ENCODE measurements at regions not wholly inside any gene's neighbourhood (a gene's known extent, or its start where the extent isn't known, plus 50 kb on each side); places are given as distances from the start of the nearest gene placed in this dataset.

DNA sequence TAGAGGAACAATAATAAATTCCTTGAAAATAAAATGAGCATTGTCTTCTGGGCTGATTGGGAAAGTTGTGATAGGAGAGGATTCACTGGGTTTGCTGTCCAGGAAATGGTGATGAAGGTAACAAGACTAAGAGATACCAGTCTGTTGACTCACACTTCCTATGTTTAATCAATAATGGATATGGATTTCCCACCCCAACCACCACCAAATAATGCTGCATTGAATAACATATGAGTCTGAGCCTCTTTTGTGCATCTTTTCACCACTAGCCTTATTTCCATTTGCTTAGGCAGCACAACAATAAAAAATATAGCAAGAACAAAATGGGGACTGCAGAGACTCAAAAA, 120.2 kb upstream of the NFIB start:
- ATAC-seq: no peak
- DNase-seq (ENCODE audit: low spot score in 2 of 2): no peak
- no peak overlapping the region for H3K4me3 Mint-ChIP-seq

DNA sequence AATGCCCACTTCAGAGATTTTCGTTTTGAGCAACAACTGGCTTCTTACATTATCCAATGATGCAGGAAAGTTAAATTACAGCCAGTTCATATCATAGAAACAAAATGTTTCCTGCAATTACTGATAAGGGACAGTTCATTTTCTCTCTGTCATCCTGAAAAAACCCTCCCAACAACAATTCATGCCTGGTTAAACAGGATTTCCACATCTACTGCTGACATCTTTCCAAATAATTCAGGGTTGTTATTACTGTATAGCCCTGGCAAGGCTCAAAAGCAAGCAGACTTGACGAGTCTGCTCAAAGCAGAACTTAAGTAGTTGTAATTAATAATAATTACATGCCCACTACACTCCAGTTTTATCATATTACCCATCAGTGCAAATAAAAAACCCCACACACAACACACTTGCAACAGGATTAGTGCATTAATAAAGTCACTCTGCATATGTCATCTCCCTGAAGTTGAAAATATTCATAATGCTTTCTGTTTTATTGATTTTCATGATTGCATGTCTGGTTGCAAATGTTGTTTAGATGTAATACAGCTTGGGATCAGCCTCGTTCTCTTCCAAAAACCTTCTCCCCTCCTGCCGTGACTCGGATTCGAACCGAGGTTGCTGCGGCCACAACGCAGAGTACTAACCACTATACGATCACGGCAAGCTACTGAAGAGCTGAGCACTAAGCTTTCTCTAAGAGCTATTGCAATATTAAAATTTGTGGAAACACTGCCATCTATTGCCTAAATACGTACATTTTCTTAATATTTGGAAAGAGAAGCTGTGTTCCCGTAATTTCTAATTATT, 119.6 kb upstream of the NFIB start:
- no peak overlapping the region for H3K27ac Mint-ChIP-seq
- ATAC-seq: no peak
- H3K4me1 Mint-ChIP-seq: peaks cover 5% of the 10 kb centered on the region
- no peaks in the 10 kb centered on the region for H3K9me3 Mint-ChIP-seq
- no peak overlapping the region for H3K4me3 Mint-ChIP-seq
- DNase-seq (ENCODE audit: low spot score in 2 of 2): no peak
- no peaks in the 10 kb centered on the region for H3K36me3 Mint-ChIP-seq

More for the DNA sequence above, 120.2 kb upstream of the NFIB start:
- no peak overlapping the region for H3K27ac Mint-ChIP-seq
- no peaks in the 10 kb centered on the region for H3K36me3 Mint-ChIP-seq
- no peaks in the 10 kb centered on the region for H3K9me3 Mint-ChIP-seq
- H3K4me1 Mint-ChIP-seq: no peaks in the 10 kb centered on the region

DNA sequence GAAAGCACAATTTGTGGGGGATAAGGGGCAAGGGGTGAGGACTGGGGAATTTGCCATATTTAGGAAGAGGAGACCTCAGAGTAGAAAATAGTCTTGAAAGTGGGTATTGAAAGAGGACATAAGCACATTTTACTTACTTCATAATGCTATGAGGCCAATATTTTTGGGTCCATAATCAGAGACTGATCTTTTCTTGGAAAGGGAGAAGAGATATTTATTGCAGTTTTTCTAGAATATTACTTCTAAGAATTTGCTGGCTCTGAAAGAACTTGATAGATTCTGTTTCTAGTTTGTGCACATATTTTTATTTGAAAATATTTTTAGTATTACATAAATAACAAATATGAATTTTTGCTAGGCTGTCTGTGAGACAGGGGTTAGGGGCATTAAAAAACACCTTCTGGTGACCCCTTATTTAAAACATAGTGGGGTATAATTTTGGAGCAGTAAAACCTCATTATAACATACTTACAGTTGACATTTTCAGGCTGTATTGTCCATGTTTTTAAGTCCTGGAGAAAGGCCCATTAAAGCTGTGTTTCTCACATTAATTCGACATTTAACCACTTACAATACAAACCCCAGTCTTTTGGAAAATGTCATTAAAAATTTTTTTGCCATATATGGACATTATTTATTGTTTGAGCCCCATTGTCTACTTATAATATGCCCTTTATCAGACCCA, 118.9 kb upstream of the NFIB start:
- ATAC-seq (no peak), DNase-seq (ENCODE audit: low spot score in 2 of 2) (no peak)
- Mint-ChIP-seq H3K9me3 (no peaks in the 10 kb centered on the region), H3K36me3 (no peaks in the 10 kb centered on the region), H3K4me3 (no peak overlapping the region), H3K27ac (no peak overlapping the region), H3K4me1 (peaks cover 10% of the 10 kb centered on the region)

DNA sequence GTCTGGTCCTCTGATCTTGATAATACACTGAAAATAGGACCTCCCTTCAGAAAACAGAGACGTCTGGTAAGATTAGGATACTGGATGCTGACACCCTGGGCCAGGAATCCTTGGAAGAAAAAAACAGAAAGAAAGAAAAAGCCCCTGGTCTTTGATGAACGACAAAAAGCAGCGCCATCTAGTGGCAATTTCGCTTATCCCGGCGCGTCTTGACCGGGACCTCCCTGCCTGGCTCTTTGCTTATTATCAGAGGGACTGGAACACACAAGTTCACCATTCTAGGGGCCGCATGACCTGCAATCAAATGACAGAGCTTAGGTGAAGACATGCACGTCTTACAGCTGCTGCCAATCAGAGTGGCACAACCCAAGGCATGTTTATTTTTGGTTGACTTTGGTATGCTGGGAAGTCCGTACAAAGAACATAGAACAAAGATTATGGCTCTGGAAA, 114.9 kb upstream of the NFIB start:
- no peak overlapping the region for H3K27ac Mint-ChIP-seq
- H3K9me3 Mint-ChIP-seq: no peaks in the 10 kb centered on the region
- no peak overlapping the region for H3K4me3 Mint-ChIP-seq
- H3K36me3 Mint-ChIP-seq: no peaks in the 10 kb centered on the region
- no peak for ATAC-seq
- H3K4me1 Mint-ChIP-seq: peaks cover 10% of the 10 kb centered on the region
- DNase-seq (ENCODE audit: low spot score in 2 of 2): peak; percentile 14 to 60

DNA sequence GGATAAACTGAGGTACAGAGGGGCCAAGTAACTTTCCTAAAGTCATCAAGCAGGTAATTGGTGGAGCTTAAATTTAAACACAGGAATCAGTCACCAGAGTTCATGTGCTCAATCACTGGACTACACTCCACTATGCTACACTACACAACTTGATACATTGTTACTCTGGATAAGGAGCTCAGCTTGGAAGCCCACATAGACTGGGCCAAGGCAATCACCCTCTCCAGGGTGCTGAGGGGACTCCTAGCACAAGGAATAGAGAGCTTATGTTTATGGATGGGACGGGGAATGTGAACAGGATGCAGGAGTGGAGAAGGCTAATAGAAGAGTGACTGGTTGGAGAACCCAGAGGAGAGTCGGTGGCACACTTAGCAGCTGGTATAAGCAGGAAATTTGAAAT, 113.5 kb upstream of the NFIB start:
- no peaks in the 10 kb centered on the region for H3K36me3 Mint-ChIP-seq
- peaks cover 10% of the 10 kb centered on the region for H3K4me1 Mint-ChIP-seq
- no peak for DNase-seq (ENCODE audit: low spot score in 2 of 2)
- H3K27ac Mint-ChIP-seq: no peak overlapping the region
- no peak overlapping the region for H3K4me3 Mint-ChIP-seq
- H3K9me3 Mint-ChIP-seq: no peaks in the 10 kb centered on the region
- ATAC-seq: no peak

DNA sequence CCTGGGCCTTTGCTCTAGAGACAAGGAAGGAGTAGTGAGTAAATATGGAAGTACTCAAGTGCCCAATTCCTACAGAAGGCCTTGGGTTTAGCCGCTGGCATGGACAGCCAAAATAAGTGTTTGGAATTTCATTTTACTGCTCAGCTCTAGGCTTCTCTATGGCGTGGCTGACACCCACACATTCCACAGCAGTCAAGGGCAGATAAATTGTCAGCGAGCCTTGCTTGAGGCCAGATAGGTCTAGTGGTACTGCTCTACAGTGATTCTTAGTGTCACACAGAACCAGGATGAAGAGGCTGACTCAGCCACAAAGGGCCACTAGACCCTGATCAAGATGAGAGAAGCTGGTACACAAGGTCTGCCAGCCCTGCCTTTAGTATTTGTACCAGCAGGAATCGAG, 111.0 kb upstream of the NFIB start:
- peaks cover 10% of the 10 kb centered on the region for H3K4me1 Mint-ChIP-seq
- no peak overlapping the region for H3K4me3 Mint-ChIP-seq
- DNase-seq (ENCODE audit: low spot score in 2 of 2): no peak
- H3K9me3 Mint-ChIP-seq: no peaks in the 10 kb centered on the region
- no peak overlapping the region for H3K27ac Mint-ChIP-seq
- no peaks in the 10 kb centered on the region for H3K36me3 Mint-ChIP-seq
- no peak for ATAC-seq

DNA sequence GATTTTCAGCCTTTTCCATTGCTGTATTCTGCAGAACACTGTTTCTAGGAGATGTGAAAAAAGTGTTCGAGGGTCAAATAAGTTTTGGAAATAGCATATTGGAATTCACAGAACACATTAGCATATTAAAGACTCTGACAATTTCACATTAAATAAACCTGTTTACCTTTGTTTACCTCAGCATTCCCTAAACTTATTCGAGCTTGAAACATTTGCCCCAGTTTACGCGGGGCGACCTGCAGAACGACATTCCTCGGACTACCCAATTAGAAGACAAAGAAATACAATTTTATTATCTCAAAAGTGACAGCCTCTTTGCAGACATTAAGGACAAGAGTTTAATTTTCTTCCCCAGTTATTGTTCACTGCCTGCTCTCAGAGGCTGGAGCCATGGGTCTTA, 110.3 kb upstream of the NFIB start:
- Mint-ChIP-seq H3K4me3 (no peak overlapping the region), H3K9me3 (no peaks in the 10 kb centered on the region), H3K4me1 (peaks cover 10% of the 10 kb centered on the region), H3K27ac (no peak overlapping the region), H3K36me3 (no peaks in the 10 kb centered on the region)
- no peak for DNase-seq (ENCODE audit: low spot score in 2 of 2)
- ATAC-seq: no peak

DNA sequence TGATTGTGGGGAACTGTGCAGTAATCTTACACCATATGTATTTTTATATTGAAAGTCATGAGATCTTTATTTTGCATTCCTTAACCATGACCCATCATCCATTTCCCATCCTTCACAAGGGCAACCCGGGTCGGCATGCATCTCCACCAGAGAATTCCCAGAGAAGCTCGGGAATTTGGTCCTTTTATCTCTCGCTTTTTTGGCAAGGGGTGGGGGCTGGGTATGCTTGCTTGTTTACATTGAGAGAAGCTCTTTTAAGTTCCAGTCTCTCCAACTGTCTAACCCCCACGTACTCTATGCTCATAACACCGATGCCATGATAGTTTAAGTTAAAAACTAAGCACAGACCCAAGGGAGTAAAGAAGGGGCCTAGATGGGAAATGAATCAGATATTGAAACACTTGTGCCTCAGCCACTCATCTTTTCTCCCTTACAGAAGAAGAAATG, 109.9 kb upstream of the NFIB start:
- H3K36me3 Mint-ChIP-seq: no peaks in the 10 kb centered on the region
- ATAC-seq: no peak
- peaks cover 8% of the 10 kb centered on the region for H3K4me1 Mint-ChIP-seq
- no peak for DNase-seq (ENCODE audit: low spot score in 2 of 2)
- H3K9me3 Mint-ChIP-seq: no peaks in the 10 kb centered on the region
- no peak overlapping the region for H3K27ac Mint-ChIP-seq
- no peak overlapping the region for H3K4me3 Mint-ChIP-seq

DNA sequence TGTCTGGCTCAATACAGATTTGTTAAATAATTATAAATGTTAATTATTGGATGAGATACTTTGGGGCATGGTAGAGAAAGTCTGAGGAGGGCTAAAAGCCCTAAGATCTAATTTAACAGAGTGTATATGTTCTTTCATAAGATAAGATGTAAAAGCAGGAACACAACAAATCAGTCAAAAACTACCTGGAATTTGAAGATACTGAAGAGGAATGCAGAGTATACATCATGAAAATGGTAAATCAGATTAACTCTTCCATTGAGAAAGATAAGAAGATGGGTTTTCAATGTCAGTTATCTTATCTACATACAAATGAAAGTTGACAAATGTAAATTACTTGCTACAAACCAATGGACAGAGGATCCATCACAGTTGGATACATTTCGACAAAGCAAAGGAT, 107.3 kb upstream of the NFIB start:
- DNase-seq (ENCODE audit: low spot score in 2 of 2) (no peak), ATAC-seq (no peak)
- Mint-ChIP-seq H3K27ac (no peak overlapping the region), H3K4me3 (no peak overlapping the region), H3K36me3 (no peaks in the 10 kb centered on the region), H3K4me1 (no peaks in the 10 kb centered on the region), H3K9me3 (no peaks in the 10 kb centered on the region)

DNA sequence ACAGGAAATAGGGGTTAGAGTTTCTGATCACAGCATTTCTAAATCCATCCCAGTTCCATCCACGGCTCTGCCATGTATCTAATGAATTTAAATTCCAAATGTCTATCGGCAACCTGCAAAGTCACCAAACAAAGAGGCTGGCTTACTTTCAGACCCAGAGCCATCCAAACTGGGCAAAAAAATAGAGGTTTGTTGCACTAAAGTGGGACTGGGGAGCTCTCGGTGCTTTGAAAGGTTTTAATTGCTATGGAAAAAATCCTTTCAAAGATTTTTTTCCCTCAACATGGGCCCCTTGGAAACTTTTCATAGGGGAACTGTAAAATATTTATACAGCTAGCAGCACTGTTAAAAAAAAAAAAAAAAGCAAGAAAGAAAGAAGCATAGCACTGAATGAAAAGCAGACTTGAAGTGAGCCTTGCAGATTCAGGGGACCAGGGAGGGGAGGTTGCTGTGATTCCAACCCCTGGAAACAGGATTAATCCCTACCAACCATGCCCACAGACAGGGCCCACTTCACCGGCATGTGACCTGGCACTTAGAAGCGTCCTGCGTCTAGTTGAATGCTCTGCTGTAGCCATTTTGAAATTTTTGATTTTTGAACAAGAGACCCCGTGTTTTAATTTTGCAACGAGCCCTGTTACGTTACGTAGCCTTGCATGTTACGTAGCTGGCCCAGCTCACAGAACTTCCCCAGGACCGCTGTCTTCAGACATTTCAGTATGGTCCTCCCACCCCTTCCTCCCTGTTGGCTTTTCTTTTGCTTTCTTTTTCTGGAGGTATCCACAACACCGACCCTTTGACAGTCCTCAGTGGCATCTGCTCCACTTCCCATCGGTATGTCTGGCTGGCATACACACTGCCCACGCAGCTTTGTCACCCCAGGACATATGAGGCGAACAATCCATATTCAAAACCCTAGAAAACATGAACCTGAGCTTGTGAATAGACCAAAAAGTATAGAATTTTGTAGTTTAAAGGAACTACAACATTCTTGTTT, 105.3 kb upstream of the NFIB start:
- ATAC-seq: no peak
- Mint-ChIP-seq H3K4me1 (no peaks in the 10 kb centered on the region), H3K9me3 (no peaks in the 10 kb centered on the region), H3K4me3 (no peak overlapping the region), H3K27ac (no peak overlapping the region), H3K36me3 (no peaks in the 10 kb centered on the region)
- DNase-seq (ENCODE audit: low spot score in 2 of 2): no peak

DNA sequence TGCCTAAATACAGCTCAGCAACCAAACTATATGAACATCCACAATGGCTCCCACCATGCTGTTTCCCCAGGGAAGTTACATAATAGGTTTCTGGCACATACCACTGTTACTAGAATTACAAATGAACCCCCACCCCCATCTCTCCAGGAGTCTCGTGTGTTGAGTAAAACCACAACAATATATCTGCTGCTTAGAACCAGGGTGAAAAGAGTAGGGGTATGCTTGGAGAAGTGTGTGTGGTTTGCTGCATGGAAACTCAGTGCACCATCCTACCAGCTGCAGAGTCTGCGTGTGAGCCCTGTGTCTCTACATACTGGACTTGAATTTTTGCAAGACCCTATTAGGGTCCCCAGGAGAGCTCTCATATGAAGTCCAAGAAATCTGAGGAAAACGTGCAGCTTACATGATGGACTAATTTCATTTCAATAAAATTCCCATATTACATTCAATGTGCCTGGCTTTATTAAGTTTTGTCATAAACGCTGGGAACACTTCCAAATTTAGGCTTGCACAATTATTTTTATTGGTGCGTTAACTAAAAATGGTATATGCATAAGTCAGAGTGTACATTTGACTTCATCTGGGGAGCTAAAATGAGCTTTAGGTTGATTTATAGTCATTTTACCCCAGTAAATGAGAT, 104.5 kb upstream of the NFIB start:
- no peaks in the 10 kb centered on the region for H3K36me3 Mint-ChIP-seq
- ATAC-seq: no peak
- no peak overlapping the region for H3K27ac Mint-ChIP-seq
- no peak for DNase-seq (ENCODE audit: low spot score in 2 of 2)
- no peak overlapping the region for H3K4me3 Mint-ChIP-seq
- no peaks in the 10 kb centered on the region for H3K9me3 Mint-ChIP-seq
- H3K4me1 Mint-ChIP-seq: no peaks in the 10 kb centered on the region

DNA sequence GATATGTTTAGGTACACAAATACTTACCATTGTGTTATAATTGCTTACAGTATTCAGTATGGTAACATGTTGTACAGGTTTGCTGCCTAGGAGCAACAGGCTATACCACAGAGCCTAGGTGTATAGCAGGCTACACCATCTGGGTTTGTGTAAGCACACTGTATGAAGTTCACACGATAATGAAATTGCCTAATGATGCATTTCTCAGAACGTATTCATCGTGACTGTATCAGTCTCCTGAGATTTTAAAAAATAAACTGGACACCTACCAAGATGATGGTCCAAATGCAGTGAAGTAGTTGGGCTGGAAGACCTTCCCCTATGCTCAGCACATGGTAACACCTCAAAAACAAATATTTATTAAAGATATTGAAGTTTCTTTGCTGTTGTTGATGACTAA, 103.3 kb upstream of the NFIB start:
- Mint-ChIP-seq H3K4me3 (no peak overlapping the region), H3K4me1 (no peaks in the 10 kb centered on the region), H3K27ac (no peak overlapping the region), H3K36me3 (no peaks in the 10 kb centered on the region), H3K9me3 (no peaks in the 10 kb centered on the region)
- DNase-seq (ENCODE audit: low spot score in 2 of 2) (no peak), ATAC-seq (no peak)

DNA sequence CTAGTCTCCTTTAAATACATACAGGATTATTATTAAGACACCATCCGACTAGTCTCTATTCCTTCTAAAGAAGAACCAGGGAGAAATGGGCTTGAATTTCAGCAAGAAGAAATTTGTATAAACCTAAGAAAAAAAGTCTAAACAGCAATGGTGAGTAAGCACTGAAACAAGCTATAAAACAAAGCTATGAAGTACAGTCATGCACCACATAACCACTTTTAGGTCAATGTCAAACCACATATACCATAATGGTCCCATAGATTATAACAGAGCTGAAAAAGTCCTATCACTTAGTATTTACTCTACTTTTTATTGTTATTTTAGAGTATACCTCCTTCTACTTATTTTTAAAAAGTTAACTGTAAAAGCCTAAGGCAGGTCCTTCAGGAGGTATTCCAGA, 102.0 kb upstream of the NFIB start:
- Mint-ChIP-seq H3K36me3 (no peaks in the 10 kb centered on the region), H3K4me3 (no peak overlapping the region), H3K9me3 (no peaks in the 10 kb centered on the region), H3K27ac (no peak overlapping the region), H3K4me1 (no peaks in the 10 kb centered on the region)
- DNase-seq (ENCODE audit: low spot score in 2 of 2): no peak
- no peak for ATAC-seq

DNA sequence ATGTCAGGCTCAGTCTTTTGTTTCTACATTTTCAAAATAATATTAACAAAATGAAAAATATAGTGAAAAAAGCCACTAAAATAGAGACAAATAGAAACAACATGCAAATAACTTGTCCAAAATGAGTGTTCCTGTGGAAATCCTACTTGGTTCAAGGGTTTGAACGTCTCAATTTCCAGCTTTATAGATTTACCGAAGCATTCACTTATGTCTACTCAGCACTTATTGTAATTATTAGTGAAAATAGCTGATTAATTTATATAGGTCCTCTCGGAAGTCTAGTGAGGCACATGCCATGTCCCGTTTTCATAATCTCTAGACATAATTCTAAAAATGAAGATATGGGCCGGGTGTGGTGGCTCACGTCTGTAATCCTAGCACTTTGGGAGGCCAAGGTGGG, 99.9 kb upstream of the NFIB start:
- Mint-ChIP-seq H3K27ac (no peak overlapping the region), H3K36me3 (no peaks in the 10 kb centered on the region), H3K9me3 (no peaks in the 10 kb centered on the region), H3K4me3 (no peak overlapping the region), H3K4me1 (no peaks in the 10 kb centered on the region)
- ATAC-seq (no peak), DNase-seq (ENCODE audit: low spot score in 2 of 2) (no peak)

DNA sequence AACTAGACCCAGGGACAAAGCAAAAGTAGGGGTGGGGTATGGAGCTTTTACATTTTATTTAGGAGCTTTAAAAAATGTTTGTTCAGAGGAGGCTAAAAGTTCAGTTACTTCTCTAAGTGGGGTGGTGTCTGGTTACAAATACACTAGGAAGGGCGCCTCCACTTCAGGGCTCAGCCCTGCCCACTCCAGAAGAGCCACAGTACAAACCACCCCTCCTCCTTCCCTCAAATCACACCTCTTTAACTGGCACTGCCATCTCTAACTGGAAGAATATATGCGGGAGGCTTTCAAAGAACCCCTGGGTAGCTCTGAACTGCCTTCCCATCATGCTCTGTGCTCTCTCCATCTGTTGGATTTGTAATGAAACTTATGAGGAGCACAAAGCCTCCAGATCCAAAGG, 98.8 kb upstream of the NFIB start:
- H3K4me3 Mint-ChIP-seq: no peak overlapping the region
- H3K36me3 Mint-ChIP-seq: no peaks in the 10 kb centered on the region
- DNase-seq (ENCODE audit: low spot score in 2 of 2): no peak
- no peaks in the 10 kb centered on the region for H3K4me1 Mint-ChIP-seq
- no peak for ATAC-seq
- H3K9me3 Mint-ChIP-seq: no peaks in the 10 kb centered on the region
- no peak overlapping the region for H3K27ac Mint-ChIP-seq
